ENCODE measurements at regions not wholly inside any gene's neighbourhood (a gene's known extent, or its start where the extent isn't known, plus 50 kb on each side); places are given as distances from the start of the nearest gene placed in this dataset.

DNA sequence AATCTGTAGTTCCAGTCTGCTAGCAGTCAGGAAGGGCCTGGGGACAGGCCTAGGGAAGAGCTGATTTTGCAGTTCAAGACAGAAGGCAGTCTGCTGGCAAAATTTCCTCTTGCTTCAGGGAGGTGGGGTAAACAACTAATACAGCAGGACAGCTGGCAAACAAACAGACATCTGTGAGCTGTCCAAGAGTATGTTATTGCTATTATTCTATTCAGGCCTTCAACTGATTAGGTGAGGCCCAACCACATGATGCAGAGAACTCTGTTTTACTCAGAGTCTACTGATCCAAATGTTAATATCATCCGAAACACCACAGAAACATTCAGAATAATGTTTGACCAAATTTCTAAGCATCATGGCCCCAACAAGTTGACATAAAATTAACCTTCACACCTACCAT lies 161.0 kb upstream of the E2F7 start:
- intact Hi-C loops (cut with micrococcal nuclease; ENCODE audit: unreplicated experiment): no loop called here

GRCh38 chr12:77225373-77225772 lies 160.0 kb upstream of the E2F7 start:
- TF ChIP-seq CTCF (conservative IDR thresholded peaks at IDR 0.05) (no peak), EZH2 (IDR thresholded peaks at IDR 0.05; ENCODE audit: low read depth) (no peak)
- peaks cover 4% of the 10 kb centered on the region; the same call in 1 of the 2 replicates for H3K9me2 ChIP-seq (ENCODE audit: insufficient read depth)
- no TSS peak for BruUV-seq (replicated peaks)
- H3K79me2 ChIP-seq (ENCODE audit: low read depth): no peaks in the 10 kb centered on the region
- intact Hi-C loops (cut with micrococcal nuclease; ENCODE audit: unreplicated experiment): no loop called here
- no peak overlapping the region for H3K27ac ChIP-seq
- no peaks in the 10 kb centered on the region for H4K20me1 ChIP-seq (ENCODE audit: insufficient read depth)
- H3K4me2 ChIP-seq: no peak overlapping the region
- H3F3A ChIP-seq (ENCODE audit: insufficient read depth, low read depth): no peaks in the 10 kb centered on the region
- CTCF ChIA-PET: no interaction called here
- POLR2A ChIA-PET (ENCODE audit: unreplicated experiment): no interaction called here
- no peaks in the 10 kb centered on the region for H3K9me3 ChIP-seq (ENCODE audit: insufficient read depth, low read depth)
- DNase-seq: no peak
- no peaks in the 10 kb centered on the region for H3K4me1 ChIP-seq (replicated peaks; ENCODE audit: insufficient read depth)
- no peak overlapping the region for H3K4me3 ChIP-seq
- H3K36me3 ChIP-seq (ENCODE audit: low read depth): no peaks in the 10 kb centered on the region
- H3K27me3 ChIP-seq (ENCODE audit: insufficient read depth, low read depth): no peaks in the 10 kb centered on the region
- no peak overlapping the region for H2AFZ ChIP-seq

More for the DNA sequence above, 161.0 kb upstream of the E2F7 start:
- BruUV-seq (replicated peaks): no TSS peak
- no peaks in the 10 kb centered on the region for H3K4me1 ChIP-seq (replicated peaks; ENCODE audit: insufficient read depth)
- H2AFZ ChIP-seq: no peak overlapping the region
- no peak for TF ChIP-seq CTCF (conservative IDR thresholded peaks at IDR 0.05)
- no peak for TF ChIP-seq EZH2 (IDR thresholded peaks at IDR 0.05; ENCODE audit: low read depth)
- H3K79me2 ChIP-seq (ENCODE audit: low read depth): no peaks in the 10 kb centered on the region
- CTCF ChIA-PET: no interaction called here
- H3K4me3 ChIP-seq: no peak overlapping the region
- no peaks in the 10 kb centered on the region for H3K27me3 ChIP-seq (ENCODE audit: insufficient read depth, low read depth)
- H3K4me2 ChIP-seq: no peak overlapping the region
- DNase-seq: no peak
- no peaks in the 10 kb centered on the region for H4K20me1 ChIP-seq (ENCODE audit: insufficient read depth)
- POLR2A ChIA-PET (ENCODE audit: unreplicated experiment): no interaction called here
- no peak overlapping the region for H3K27ac ChIP-seq
- no peaks in the 10 kb centered on the region for H3F3A ChIP-seq (ENCODE audit: insufficient read depth, low read depth)
- H3K9me2 ChIP-seq (ENCODE audit: insufficient read depth): peaks cover 4% of the 10 kb centered on the region; the same call in 1 of the 2 replicates
- no peaks in the 10 kb centered on the region for H3K36me3 ChIP-seq (ENCODE audit: low read depth)
- H3K9me3 ChIP-seq (ENCODE audit: insufficient read depth, low read depth): no peaks in the 10 kb centered on the region

GRCh38 chr12:77224346-77224745 lies 159.0 kb upstream of the E2F7 start:
- POLR2A ChIA-PET (ENCODE audit: unreplicated experiment): no interaction called here
- H2AFZ ChIP-seq: no peak overlapping the region
- no peaks in the 10 kb centered on the region for H3K4me1 ChIP-seq (replicated peaks; ENCODE audit: insufficient read depth)
- no peaks in the 10 kb centered on the region for H3F3A ChIP-seq (ENCODE audit: insufficient read depth, low read depth)
- H3K36me3 ChIP-seq (ENCODE audit: low read depth): no peaks in the 10 kb centered on the region
- no peaks in the 10 kb centered on the region for H4K20me1 ChIP-seq (ENCODE audit: insufficient read depth)
- no peak for DNase-seq
- peaks cover 4% of the 10 kb centered on the region; the same call in 1 of the 2 replicates for H3K9me2 ChIP-seq (ENCODE audit: insufficient read depth)
- no peaks in the 10 kb centered on the region for H3K9me3 ChIP-seq (ENCODE audit: insufficient read depth, low read depth)
- H3K4me3 ChIP-seq: no peak overlapping the region
- no peaks in the 10 kb centered on the region for H3K79me2 ChIP-seq (ENCODE audit: low read depth)
- H3K4me2 ChIP-seq: no peak overlapping the region
- CTCF ChIA-PET: no interaction called here
- H3K27me3 ChIP-seq (ENCODE audit: insufficient read depth, low read depth): no peaks in the 10 kb centered on the region
- TF ChIP-seq CTCF (conservative IDR thresholded peaks at IDR 0.05): no peak
- TF ChIP-seq EZH2 (IDR thresholded peaks at IDR 0.05; ENCODE audit: low read depth): no peak
- intact Hi-C loops (cut with micrococcal nuclease; ENCODE audit: unreplicated experiment): no loop called here
- BruUV-seq (replicated peaks): no TSS peak
- no peak overlapping the region for H3K27ac ChIP-seq
